ENCODE measurements at regions not wholly inside any gene's neighbourhood (a gene's known extent, or its start where the extent isn't known, plus 50 kb on each side); places are given as distances from the start of the nearest gene placed in this dataset.
"Not testable (repeated sequence)": the region's sequence is repeated elsewhere in the genome, so short reads cannot be mapped to it uniquely, and the experiment has no call there.

- no peak for DNase-seq
These were observed 798.7 kb downstream of the DIPK2A start for GRCh38 chr3:144770281-144770680.

GRCh38 chr3:144770915-144771351 lies 799.3 kb downstream of the DIPK2A start:
- DNase-seq = no peak

GRCh38 chr3:144771381-144771870 lies 799.8 kb downstream of the DIPK2A start:
- DNase-seq = no peak

GRCh38 chr3:144772372-144772771 lies 800.7 kb downstream of the DIPK2A start:
- no peak for DNase-seq

- no peak for DNase-seq
These were observed 801.7 kb downstream of the DIPK2A start for GRCh38 chr3:144773350-144773749.

- DNase-seq = no peak
These were observed 803.3 kb downstream of the DIPK2A start for GRCh38 chr3:144774897-144775296.

GRCh38 chr3:144775551-144775950 lies 803.9 kb downstream of the DIPK2A start:
- DNase-seq = no peak

GRCh38 chr3:144777906-144778305 lies 806.3 kb downstream of the DIPK2A start:
- DNase-seq = no peak

GRCh38 chr3:144791034-144791433 lies 819.4 kb downstream of the DIPK2A start:
- no peak for DNase-seq

- DNase-seq = no peak
These were observed 830.3 kb downstream of the DIPK2A start for GRCh38 chr3:144801890-144802289.

- no peak for DNase-seq
These were observed 837.8 kb downstream of the DIPK2A start for GRCh38 chr3:144809380-144809779.

- no peak for DNase-seq
These were observed 838.5 kb downstream of the DIPK2A start for GRCh38 chr3:144810160-144810559.

- no peak for DNase-seq
These were observed 844.0 kb downstream of the DIPK2A start for GRCh38 chr3:144815655-144816054.

- DNase-seq = no peak
These were observed 844.7 kb downstream of the DIPK2A start for GRCh38 chr3:144816323-144816722.

GRCh38 chr3:144818973-144819372 lies 847.4 kb downstream of the DIPK2A start:
- DNase-seq = no peak

GRCh38 chr3:144820232-144820631 lies 848.6 kb downstream of the DIPK2A start:
- DNase-seq = not testable (repeated sequence)

GRCh38 chr3:144820726-144821125 lies 849.1 kb downstream of the DIPK2A start:
- no peak for DNase-seq

GRCh38 chr3:144821583-144821982 lies 850.0 kb downstream of the DIPK2A start:
- DNase-seq = no peak

GRCh38 chr3:144822671-144823070 lies 851.0 kb downstream of the DIPK2A start:
- DNase-seq = no peak

- no peak for DNase-seq
These were observed 860.5 kb downstream of the DIPK2A start for GRCh38 chr3:144831955-144832716.

GRCh38 chr3:144839991-144840390 lies 868.4 kb downstream of the DIPK2A start:
- DNase-seq = no peak

GRCh38 chr3:144840866-144841265 lies 869.2 kb downstream of the DIPK2A start:
- DNase-seq = no peak

- no peak for DNase-seq
These were observed 871.5 kb downstream of the DIPK2A start for GRCh38 chr3:144843099-144843498.

- no peak for DNase-seq
These were observed 881.4 kb downstream of the DIPK2A start for GRCh38 chr3:144852999-144853398.

- DNase-seq = not testable (repeated sequence)
These were observed 882.4 kb downstream of the DIPK2A start for GRCh38 chr3:144854020-144854419.
